HepG2 (cell line): ENCODE measurements at regions not wholly inside any gene's neighbourhood (a gene's known extent, or its start where the extent isn't known, plus 50 kb on each side); places are given as distances from the start of the nearest gene placed in this dataset.
A peak's percentile ranks its signal among the peaks of the same experiment; 100 is the strongest.

Source experiments
- ATAC-seq: fragments of 200-7000 bp; cut with Tn5 transposase; 3 replicates; pipeline ENCODE4 v1.9.1; 2020; ENCODE audit warnings: mild to moderate bottlenecking, moderate library complexity
- BruUV-seq: library from RNA; stranded (reverse); fragments of 400-500 nt; replicated peaks from 2 replicates; lab custom pipeline; 2021; lab: Mats Ljungman, UMichigan
- CTCF ChIA-PET: fragments of 300-600 bp; formaldehyde crosslinking; extraction: SDS; loops from one replicate; lab custom pipeline; 2021; ENCODE audit warnings: low total read pairs, inconsistent platforms, low intra/inter-chr PET ratio; lab: Yijun Ruan, JAX
- POLR2A ChIA-PET: fragments of 350-600 bp; sonication (Branson Sonifier 250); formaldehyde crosslinking; loops from one replicate; lab custom pipeline; 2020; ENCODE audit warnings: antibody characterized with exemption, inconsistent platforms; lab: Yijun Ruan, JAX
- DNase-seq: peaks from one replicate; pipeline ENCODE4 v3.0.0-alpha.2; 2015; ENCODE audit warnings: low spot score
- FAIRE-seq: peaks from 3 replicates; lab custom pipeline; 2011; peaks lifted over from hg19 to GRCh38; lab: Jason Lieb, UNC
- H2AFZ ChIP-seq: one replicate; pipeline ENCODE4 v1.6.1; 2011; ENCODE audit warnings: low read length, inconsistent platforms
- H3K27ac ChIP-seq: fragments of 300-600 bp; 3 replicates; pipeline ENCODE4 v1.8.0; 2011; ENCODE audit warnings: mixed run types, mild to moderate bottlenecking, mixed read lengths, low read length, inconsistent platforms; ENCODE audit not compliant: insufficient read depth; ENCODE audit errors: extremely low read length
- H3K27me3 ChIP-seq, 2 experiments: fragments of 200-600 bp in 1 of 2; 2 replicates in 1 of 2; 3 replicates in 1 of 2; pipeline versions ENCODE4 v1.6.0 to v1.8.0; 2011; ENCODE audit warnings: low read length in 2 of 2, mild to moderate bottlenecking in 2 of 2, moderate library complexity in 2 of 2, inconsistent platforms in 1 of 2; ENCODE audit not compliant: insufficient read depth in 2 of 2, control insufficient read depth in 1 of 2
- H3K36me3 ChIP-seq, 2 experiments: fragments of 200-600 bp in 1 of 2; replicated peaks in 1 of 2; 2 replicates in 1 of 2; 3 replicates in 1 of 2; pipeline versions ENCODE4 v1.5.1 to v1.8.0; 2011; ENCODE audit warnings: low read length in 2 of 2, inconsistent platforms in 1 of 2; ENCODE audit not compliant: insufficient read depth in 2 of 2, control insufficient read depth in 1 of 2
- H3K4me1 ChIP-seq: 2 replicates; pipeline ENCODE4 v1.5.1; 2012; ENCODE audit warnings: low read length, inconsistent platforms; ENCODE audit not compliant: insufficient read depth
- H3K4me2 ChIP-seq: 2 replicates; pipeline ENCODE4 v1.6.0; 2011; ENCODE audit warnings: low read depth, low read length, inconsistent platforms
- H3K4me3 ChIP-seq, 3 experiments: fragments of 200-600 bp in 1 of 3; sonication (generic), shearing (Covaris generic) in 1 of 3; replicated peaks in 1 of 3; 2 replicates each; pipeline ENCODE4 v1.5.1; 2011 to 2016; ENCODE audit warnings: low read length in 3 of 3, inconsistent platforms in 2 of 3, low read depth in 2 of 3, mild to moderate bottlenecking in 2 of 3, control low read depth in 1 of 3, mixed read lengths in 1 of 3; ENCODE audit not compliant: insufficient read depth in 1 of 3
- H3K79me2 ChIP-seq: one replicate; pipeline ENCODE4 v1.6.1; 2011; ENCODE audit warnings: low read length, inconsistent platforms; ENCODE audit not compliant: insufficient read depth
- H3K9ac ChIP-seq: 2 replicates; pipeline ENCODE4 v1.6.0; 2011; ENCODE audit warnings: mild to moderate bottlenecking, low read depth, low read length, inconsistent platforms; ENCODE audit not compliant: insufficient read depth
- H3K9me3 ChIP-seq: 2 replicates; pipeline ENCODE4 v1.5.1; 2012; ENCODE audit warnings: mild to moderate bottlenecking, low read length
- H4K20me1 ChIP-seq: 2 replicates; pipeline ENCODE4 v1.6.0; 2011; ENCODE audit warnings: inconsistent platforms, mild to moderate bottlenecking, low read length, moderate library complexity; ENCODE audit not compliant: insufficient read depth
- CHD4 ChIP-seq: fragments of 200-600 bp; sonication (generic); IDR thresholded peaks from 2 replicates; pipeline ENCODE4 v1.7.0; 2017; ENCODE audit warnings: mild to moderate bottlenecking, low read length, borderline replicate concordance
- DNMT1 ChIP-seq: sonication (generic); formaldehyde crosslinking; IDR thresholded peaks from 2 replicates; pipeline ENCODE4 v1.5.1; 2020; ENCODE audit warnings: mild to moderate bottlenecking, missing genetic modification reagents
- JDP2 ChIP-seq: sonication (generic); formaldehyde crosslinking; IDR thresholded peaks from 2 replicates; pipeline ENCODE4 v1.8.1; 2022; ENCODE audit warnings: missing genetic modification reagents, borderline replicate concordance
- NFRKB ChIP-seq: fragments of 450-650 bp; IDR thresholded peaks from 2 replicates; pipeline ENCODE4 v1.6.1; 2017
- TMF1 ChIP-seq: sonication (generic); formaldehyde crosslinking; IDR thresholded peaks from 2 replicates; pipeline ENCODE4 v1.8.1; 2022; ENCODE audit warnings: low read depth, missing genetic modification reagents
- ZNF687 ChIP-seq: sonication (generic); formaldehyde crosslinking; IDR thresholded peaks from 2 replicates; pipeline ENCODE4 v1.5.1; 2020; ENCODE audit warnings: mild to moderate bottlenecking, missing genetic modification reagents, moderate library complexity
- WGBS: methylation state at CpG from one replicate; pipeline ENCODE4 v1.1.6; 2017; ENCODE audit warnings: low lambda C conversion rate; 5-methylcytosine and 5-hydroxymethylcytosine counted together
- in situ Hi-C: cut with HindIII; loops from 2 replicates; pipeline ENCODE4 v1.10.0; 2017; ENCODE audit warnings: low pct_unique_long_range_greater_than_20kb; ENCODE audit not compliant: extremely low pct_ligation_motif_present
- intact Hi-C: fragments of 100-400 bp; cut with micrococcal nuclease; formaldehyde crosslinking; loops from one replicate; pipeline ENCODE4 v1.10.0; 2022; ENCODE audit not compliant: unreplicated experiment

- peaks cover 27% of the 10 kb centered on the region for H3K4me1 ChIP-seq
- intact Hi-C loops, result no loop called here
- H3K4me3 ChIP-seq, result no peak overlapping the region
- ChIA-PET CTCF (no interaction called here), POLR2A (no interaction called here)
- no peaks in the 10 kb centered on the region for H4K20me1 ChIP-seq
- H3K79me2 ChIP-seq, result no peaks in the 10 kb centered on the region
- no peaks in the 10 kb centered on the region for H3K9me3 ChIP-seq
- H3K27ac ChIP-seq, result no peak overlapping the region
- BruUV-seq, result no TSS peak
- in situ Hi-C loops, result no loop called here
- no peak for TF ChIP-seq TMF1 (CRISPR knock-in tag)
- TF ChIP-seq DNMT1, result no peak
- TF ChIP-seq JDP2, result no peak
- TF ChIP-seq NFRKB, result no peak
- DNase-seq (no peak), ATAC-seq (no peak), FAIRE-seq (no peak)
- H2AFZ ChIP-seq, result no peak overlapping the region
- no peak overlapping the region for H3K9ac ChIP-seq
- 73% methylated on average over 1 of the region's 1 CpG for WGBS
- peaks cover 0 to 3% of the 10 kb centered on the region in 2 experiments; a peak in 1 of 5 replicates for H3K27me3 ChIP-seq
- no peak overlapping the region for H3K4me2 ChIP-seq
- no peaks in the 10 kb centered on the region for H3K36me3 ChIP-seq
Observed at GRCh38 chr17:13355054-13355453, 246.7 kb downstream of the HS3ST3A1 start.

- in situ Hi-C loops, result no loop called here
- BruUV-seq, result no TSS peak
- FAIRE-seq, result no peak
- DNase-seq, result no peak
- H3K9ac ChIP-seq, result no peak overlapping the region
- WGBS, result 15% methylated on average over 3 of the region's 5 CpGs
- no peaks in the 10 kb centered on the region for H3K79me2 ChIP-seq
- peak; percentile 35; the same call in 1 of the 2 replicates for TF ChIP-seq ZNF687 (CRISPR knock-in tag)
- TF ChIP-seq CHD4, result no peak
- no peaks in the 10 kb centered on the region for H4K20me1 ChIP-seq
- H3K4me2 ChIP-seq, result no peak overlapping the region
- H3K27me3 ChIP-seq, result peaks cover 0 to 3% of the 10 kb centered on the region in 2 experiments; a peak in 1 of 5 replicates
- ChIA-PET CTCF (no interaction called here), POLR2A (no interaction called here)
- intact Hi-C loops, result no loop called here
- H3K4me1 ChIP-seq, result peaks cover 30% of the 10 kb centered on the region
- no peaks in the 10 kb centered on the region for H3K36me3 ChIP-seq
- H3K4me3 ChIP-seq, result no peak overlapping the region
- ATAC-seq, result no peak
- no peaks in the 10 kb centered on the region for H3K9me3 ChIP-seq
- H3K27ac ChIP-seq, result no peak overlapping the region
- no peak overlapping the region for H2AFZ ChIP-seq
Observed at GRCh38 chr17:13353590-13353989, 248.1 kb downstream of the HS3ST3A1 start.
